WTC11 (cell line): ENCODE measurements at regions not wholly inside any gene's neighbourhood (a gene's known extent, or its start where the extent isn't known, plus 50 kb on each side); places are given as distances from the start of the nearest gene placed in this dataset.

Experiments
- ATAC-seq: fragments of 200-7000 bp; cut with Tn5 transposase; 2 replicates; pipeline ENCODE4 v1.10.0; 2021; ENCODE audit warnings: mild to moderate bottlenecking, moderate library complexity
- CTCF ChIA-PET: fragments of 300-600 bp; sonication (Branson Sonifier 250); formaldehyde crosslinking; loops from one replicate; lab custom pipeline; 2021; ENCODE audit warnings: antibody characterized with exemption; lab: Charles Lee
- POLR2A ChIA-PET: fragments of 350-600 bp; sonication (Branson Sonifier 250); formaldehyde crosslinking; loops from one replicate; lab custom pipeline; 2021; ENCODE audit warnings: antibody characterized with exemption; lab: Charles Lee
- DNase-seq: peaks from one replicate; pipeline ENCODE4 v3.0.0; 2021; ENCODE audit warnings: low spot score
- H3K27ac Mint-ChIP-seq: 2 replicates; pipeline ENCODE4 v1.8.0; 2021; ENCODE audit warnings: mixed read lengths
- H3K27me3 Mint-ChIP-seq: 2 replicates; pipeline ENCODE4 v1.8.0; 2021; ENCODE audit warnings: low read depth, mild to moderate bottlenecking, moderate library complexity, mixed read lengths
- H3K36me3 Mint-ChIP-seq: 2 replicates; pipeline ENCODE4 v1.8.0; 2021; ENCODE audit warnings: mixed read lengths
- H3K4me1 Mint-ChIP-seq: 2 replicates; pipeline ENCODE4 v1.8.0; 2022; ENCODE audit warnings: mixed read lengths
- H3K4me3 Mint-ChIP-seq: 2 replicates; pipeline ENCODE4 v1.8.0; 2021; ENCODE audit warnings: mild to moderate bottlenecking, moderate library complexity, mixed read lengths
- H3K9me3 Mint-ChIP-seq: 2 replicates; pipeline ENCODE4 v1.8.0; 2021; ENCODE audit warnings: mixed read lengths
- ATF1 ChIP-seq: sonication (generic); formaldehyde crosslinking; IDR thresholded peaks from 2 replicates; pipeline ENCODE4 v1.8.1; 2023; ENCODE audit warnings: mild to moderate bottlenecking, moderate library complexity, missing genetic modification reagents
- ATF3 ChIP-seq: sonication (generic); formaldehyde crosslinking; conservative IDR thresholded peaks from 2 replicates; pipeline ENCODE4 v1.8.1; 2022; ENCODE audit warnings: mild to moderate bottlenecking, missing genetic modification reagents
- E2F1 ChIP-seq: sonication (generic); formaldehyde crosslinking; IDR thresholded peaks from 2 replicates; pipeline ENCODE4 v1.8.0; 2022; ENCODE audit warnings: mild to moderate bottlenecking, missing genetic modification reagents
- ESRRA ChIP-seq: sonication (generic); formaldehyde crosslinking; IDR thresholded peaks from 2 replicates; pipeline ENCODE4 v1.8.1; 2022; ENCODE audit warnings: mild to moderate bottlenecking, missing genetic modification reagents, borderline replicate concordance
- NR1H2 ChIP-seq: sonication (generic); formaldehyde crosslinking; IDR thresholded peaks from 2 replicates; pipeline ENCODE4 v1.9.0; 2021; ENCODE audit warnings: mild to moderate bottlenecking, moderate library complexity, missing genetic modification reagents
- NR3C1 ChIP-seq: sonication (generic); formaldehyde crosslinking; conservative IDR thresholded peaks from 2 replicates; pipeline ENCODE4 v1.8.1; 2023; ENCODE audit warnings: low read depth, mild to moderate bottlenecking, missing genetic modification reagents
- OVOL2 ChIP-seq: fragments of 250-450 bp; sonication (Bioruptor Pico); IDR thresholded peaks from 2 replicates; pipeline ENCODE4 v1.9.0; 2021; ENCODE audit warnings: mild to moderate bottlenecking, borderline replicate concordance
- RORB ChIP-seq: fragments of 250-450 bp; sonication (Bioruptor Pico); IDR thresholded peaks from 2 replicates; pipeline ENCODE4 v1.9.0; 2021; ENCODE audit warnings: mild to moderate bottlenecking
- TP53 ChIP-seq: sonication (generic); formaldehyde crosslinking; IDR thresholded peaks from 2 replicates; pipeline ENCODE4 v1.8.1; 2023; ENCODE audit warnings: mild to moderate bottlenecking, missing genetic modification reagents
- ZNF317 ChIP-seq: sonication (generic); formaldehyde crosslinking; IDR thresholded peaks from 2 replicates; pipeline ENCODE4 v1.8.1; 2023; ENCODE audit warnings: low read depth, mild to moderate bottlenecking, moderate library complexity, missing genetic modification reagents, borderline replicate concordance
- TF ChIP-seq, protein P1 (sequence below): sonication (generic); formaldehyde crosslinking; IDR thresholded peaks from 2 replicates; pipeline ENCODE4 v1.8.0; 2022; ENCODE audit warnings: mild to moderate bottlenecking, missing genetic modification reagents
- TF ChIP-seq, protein P2 (sequence below): sonication (generic); formaldehyde crosslinking; IDR thresholded peaks from 2 replicates; pipeline ENCODE4 v1.8.0; 2022; ENCODE audit warnings: missing genetic modification reagents
- TF ChIP-seq, protein P3 (sequence below): fragments of 250-450 bp; sonication (Bioruptor Pico); IDR thresholded peaks from 2 replicates; pipeline ENCODE4 v1.9.0; 2021; ENCODE audit warnings: mild to moderate bottlenecking
- TF ChIP-seq, protein P4 (sequence below): sonication (generic); formaldehyde crosslinking; IDR thresholded peaks from 2 replicates; pipeline ENCODE4 v1.8.0; 2023; ENCODE audit warnings: missing genetic modification reagents
- TF ChIP-seq, protein P5 (sequence below): fragments of 250-450 bp; sonication (Bioruptor Pico); IDR thresholded peaks from 2 replicates; pipeline ENCODE4 v1.9.0; 2021; ENCODE audit warnings: mild to moderate bottlenecking
- TF ChIP-seq, protein P6 (sequence below): sonication (generic); formaldehyde crosslinking; IDR thresholded peaks from 2 replicates; pipeline ENCODE4 v1.8.1; 2023; ENCODE audit warnings: mild to moderate bottlenecking, missing genetic modification reagents, moderate library complexity
- TF ChIP-seq, protein P7 (sequence below): sonication (generic); formaldehyde crosslinking; IDR thresholded peaks from 2 replicates; pipeline ENCODE4 v1.8.1; 2023; ENCODE audit warnings: mild to moderate bottlenecking, moderate library complexity, missing genetic modification reagents
- TF ChIP-seq, protein P8 (sequence below): fragments of 250-450 bp; sonication (Bioruptor Pico); IDR thresholded peaks from 2 replicates; pipeline ENCODE4 v1.9.0; 2021; ENCODE audit warnings: mild to moderate bottlenecking, borderline replicate concordance

- TF ChIP-seq NR3C1 (no peak), TP53 (no peak), ATF1 (CRISPR knock-in tag) (no peak)
- TF ChIP-seq, protein P1, sequence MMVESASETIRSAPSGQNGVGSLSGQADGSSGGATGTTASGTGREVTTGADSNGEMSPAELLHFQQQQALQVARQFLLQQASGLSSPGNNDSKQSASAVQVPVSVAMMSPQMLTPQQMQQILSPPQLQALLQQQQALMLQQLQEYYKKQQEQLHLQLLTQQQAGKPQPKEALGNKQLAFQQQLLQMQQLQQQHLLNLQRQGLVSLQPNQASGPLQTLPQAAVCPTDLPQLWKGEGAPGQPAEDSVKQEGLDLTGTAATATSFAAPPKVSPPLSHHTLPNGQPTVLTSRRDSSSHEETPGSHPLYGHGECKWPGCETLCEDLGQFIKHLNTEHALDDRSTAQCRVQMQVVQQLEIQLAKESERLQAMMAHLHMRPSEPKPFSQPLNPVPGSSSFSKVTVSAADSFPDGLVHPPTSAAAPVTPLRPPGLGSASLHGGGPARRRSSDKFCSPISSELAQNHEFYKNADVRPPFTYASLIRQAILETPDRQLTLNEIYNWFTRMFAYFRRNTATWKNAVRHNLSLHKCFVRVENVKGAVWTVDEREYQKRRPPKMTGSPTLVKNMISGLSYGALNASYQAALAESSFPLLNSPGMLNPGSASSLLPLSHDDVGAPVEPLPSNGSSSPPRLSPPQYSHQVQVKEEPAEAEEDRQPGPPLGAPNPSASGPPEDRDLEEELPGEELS (CRISPR knock-in tag), result no peak
- TF ChIP-seq, protein P2, sequence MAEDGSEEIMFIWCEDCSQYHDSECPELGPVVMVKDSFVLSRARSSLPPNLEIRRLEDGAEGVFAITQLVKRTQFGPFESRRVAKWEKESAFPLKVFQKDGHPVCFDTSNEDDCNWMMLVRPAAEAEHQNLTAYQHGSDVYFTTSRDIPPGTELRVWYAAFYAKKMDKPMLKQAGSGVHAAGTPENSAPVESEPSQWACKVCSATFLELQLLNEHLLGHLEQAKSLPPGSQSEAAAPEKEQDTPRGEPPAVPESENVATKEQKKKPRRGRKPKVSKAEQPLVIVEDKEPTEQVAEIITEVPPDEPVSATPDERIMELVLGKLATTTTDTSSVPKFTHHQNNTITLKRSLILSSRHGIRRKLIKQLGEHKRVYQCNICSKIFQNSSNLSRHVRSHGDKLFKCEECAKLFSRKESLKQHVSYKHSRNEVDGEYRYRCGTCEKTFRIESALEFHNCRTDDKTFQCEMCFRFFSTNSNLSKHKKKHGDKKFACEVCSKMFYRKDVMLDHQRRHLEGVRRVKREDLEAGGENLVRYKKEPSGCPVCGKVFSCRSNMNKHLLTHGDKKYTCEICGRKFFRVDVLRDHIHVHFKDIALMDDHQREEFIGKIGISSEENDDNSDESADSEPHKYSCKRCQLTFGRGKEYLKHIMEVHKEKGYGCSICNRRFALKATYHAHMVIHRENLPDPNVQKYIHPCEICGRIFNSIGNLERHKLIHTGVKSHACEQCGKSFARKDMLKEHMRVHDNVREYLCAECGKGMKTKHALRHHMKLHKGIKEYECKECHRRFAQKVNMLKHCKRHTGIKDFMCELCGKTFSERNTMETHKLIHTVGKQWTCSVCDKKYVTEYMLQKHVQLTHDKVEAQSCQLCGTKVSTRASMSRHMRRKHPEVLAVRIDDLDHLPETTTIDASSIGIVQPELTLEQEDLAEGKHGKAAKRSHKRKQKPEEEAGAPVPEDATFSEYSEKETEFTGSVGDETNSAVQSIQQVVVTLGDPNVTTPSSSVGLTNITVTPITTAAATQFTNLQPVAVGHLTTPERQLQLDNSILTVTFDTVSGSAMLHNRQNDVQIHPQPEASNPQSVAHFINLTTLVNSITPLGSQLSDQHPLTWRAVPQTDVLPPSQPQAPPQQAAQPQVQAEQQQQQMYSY (CRISPR knock-in tag), result no peak
- TF ChIP-seq, protein P3, sequence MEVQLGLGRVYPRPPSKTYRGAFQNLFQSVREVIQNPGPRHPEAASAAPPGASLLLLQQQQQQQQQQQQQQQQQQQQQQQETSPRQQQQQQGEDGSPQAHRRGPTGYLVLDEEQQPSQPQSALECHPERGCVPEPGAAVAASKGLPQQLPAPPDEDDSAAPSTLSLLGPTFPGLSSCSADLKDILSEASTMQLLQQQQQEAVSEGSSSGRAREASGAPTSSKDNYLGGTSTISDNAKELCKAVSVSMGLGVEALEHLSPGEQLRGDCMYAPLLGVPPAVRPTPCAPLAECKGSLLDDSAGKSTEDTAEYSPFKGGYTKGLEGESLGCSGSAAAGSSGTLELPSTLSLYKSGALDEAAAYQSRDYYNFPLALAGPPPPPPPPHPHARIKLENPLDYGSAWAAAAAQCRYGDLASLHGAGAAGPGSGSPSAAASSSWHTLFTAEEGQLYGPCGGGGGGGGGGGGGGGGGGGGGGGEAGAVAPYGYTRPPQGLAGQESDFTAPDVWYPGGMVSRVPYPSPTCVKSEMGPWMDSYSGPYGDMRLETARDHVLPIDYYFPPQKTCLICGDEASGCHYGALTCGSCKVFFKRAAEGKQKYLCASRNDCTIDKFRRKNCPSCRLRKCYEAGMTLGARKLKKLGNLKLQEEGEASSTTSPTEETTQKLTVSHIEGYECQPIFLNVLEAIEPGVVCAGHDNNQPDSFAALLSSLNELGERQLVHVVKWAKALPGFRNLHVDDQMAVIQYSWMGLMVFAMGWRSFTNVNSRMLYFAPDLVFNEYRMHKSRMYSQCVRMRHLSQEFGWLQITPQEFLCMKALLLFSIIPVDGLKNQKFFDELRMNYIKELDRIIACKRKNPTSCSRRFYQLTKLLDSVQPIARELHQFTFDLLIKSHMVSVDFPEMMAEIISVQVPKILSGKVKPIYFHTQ (CRISPR knock-in tag), result no peak
- TF ChIP-seq, protein P4, sequence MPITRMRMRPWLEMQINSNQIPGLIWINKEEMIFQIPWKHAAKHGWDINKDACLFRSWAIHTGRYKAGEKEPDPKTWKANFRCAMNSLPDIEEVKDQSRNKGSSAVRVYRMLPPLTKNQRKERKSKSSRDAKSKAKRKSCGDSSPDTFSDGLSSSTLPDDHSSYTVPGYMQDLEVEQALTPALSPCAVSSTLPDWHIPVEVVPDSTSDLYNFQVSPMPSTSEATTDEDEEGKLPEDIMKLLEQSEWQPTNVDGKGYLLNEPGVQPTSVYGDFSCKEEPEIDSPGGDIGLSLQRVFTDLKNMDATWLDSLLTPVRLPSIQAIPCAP (CRISPR knock-in tag), result no peak
Measured at GRCh38 chr6:94454231-94454630, 1034.9 kb upstream of the EPHA7 start (continued).

DNA sequence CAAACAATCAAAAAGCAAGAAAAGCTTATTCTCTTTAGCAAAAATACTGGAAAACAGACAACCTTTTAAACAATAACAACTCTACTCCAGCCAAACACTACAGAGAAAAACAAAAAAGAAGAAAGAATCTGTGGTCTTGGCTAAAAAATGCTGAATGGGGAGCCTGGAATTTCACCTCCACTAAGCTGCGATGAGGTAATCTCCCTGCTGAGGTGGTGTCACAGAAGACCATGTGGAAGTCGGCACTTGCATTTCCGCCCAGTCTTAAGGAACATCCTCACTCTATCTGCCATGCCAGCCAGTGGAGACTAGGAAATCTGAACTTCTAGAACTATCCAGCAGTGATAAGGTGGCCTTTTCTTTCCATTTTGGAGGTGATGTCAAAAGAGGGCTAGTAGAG is 1026.8 kb upstream of the EPHA7 start:
- H3K4me3 Mint-ChIP-seq, result no peak overlapping the region
- CTCF ChIA-PET, result no interaction called here
- DNase-seq (no peak), ATAC-seq (no peak; the same call in none of the 2 replicates)
- H3K36me3 Mint-ChIP-seq, result peaks cover 9% of the 10 kb centered on the region
- H3K9me3 Mint-ChIP-seq, result peaks cover 19% of the 10 kb centered on the region
- POLR2A ChIA-PET, result no interaction called here
- no peaks in the 10 kb centered on the region for H3K27me3 Mint-ChIP-seq
- no peaks in the 10 kb centered on the region for H3K4me1 Mint-ChIP-seq
- no peak overlapping the region for H3K27ac Mint-ChIP-seq
- TF ChIP-seq, protein P5, sequence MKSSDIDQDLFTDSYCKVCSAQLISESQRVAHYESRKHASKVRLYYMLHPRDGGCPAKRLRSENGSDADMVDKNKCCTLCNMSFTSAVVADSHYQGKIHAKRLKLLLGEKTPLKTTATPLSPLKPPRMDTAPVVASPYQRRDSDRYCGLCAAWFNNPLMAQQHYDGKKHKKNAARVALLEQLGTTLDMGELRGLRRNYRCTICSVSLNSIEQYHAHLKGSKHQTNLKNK, result no peak
- TF ChIP-seq ESRRA (CRISPR knock-in tag), result no peak
- TF ChIP-seq, protein P6, sequence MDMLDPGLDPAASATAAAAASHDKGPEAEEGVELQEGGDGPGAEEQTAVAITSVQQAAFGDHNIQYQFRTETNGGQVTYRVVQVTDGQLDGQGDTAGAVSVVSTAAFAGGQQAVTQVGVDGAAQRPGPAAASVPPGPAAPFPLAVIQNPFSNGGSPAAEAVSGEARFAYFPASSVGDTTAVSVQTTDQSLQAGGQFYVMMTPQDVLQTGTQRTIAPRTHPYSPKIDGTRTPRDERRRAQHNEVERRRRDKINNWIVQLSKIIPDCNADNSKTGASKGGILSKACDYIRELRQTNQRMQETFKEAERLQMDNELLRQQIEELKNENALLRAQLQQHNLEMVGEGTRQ (CRISPR knock-in tag), result no peak
- TF ChIP-seq, protein P7, sequence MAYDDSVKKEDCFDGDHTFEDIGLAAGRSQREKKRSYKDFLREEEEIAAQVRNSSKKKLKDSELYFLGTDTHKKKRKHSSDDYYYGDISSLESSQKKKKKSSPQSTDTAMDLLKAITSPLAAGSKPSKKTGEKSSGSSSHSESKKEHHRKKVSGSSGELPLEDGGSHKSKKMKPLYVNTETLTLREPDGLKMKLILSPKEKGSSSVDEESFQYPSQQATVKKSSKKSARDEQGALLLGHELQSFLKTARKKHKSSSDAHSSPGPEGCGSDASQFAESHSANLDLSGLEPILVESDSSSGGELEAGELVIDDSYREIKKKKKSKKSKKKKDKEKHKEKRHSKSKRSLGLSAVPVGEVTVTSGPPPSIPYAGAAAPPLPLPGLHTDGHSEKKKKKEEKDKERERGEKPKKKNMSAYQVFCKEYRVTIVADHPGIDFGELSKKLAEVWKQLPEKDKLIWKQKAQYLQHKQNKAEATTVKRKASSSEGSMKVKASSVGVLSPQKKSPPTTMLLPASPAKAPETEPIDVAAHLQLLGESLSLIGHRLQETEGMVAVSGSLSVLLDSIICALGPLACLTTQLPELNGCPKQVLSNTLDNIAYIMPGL (CRISPR knock-in tag), result no peak
- no peak for TF ChIP-seq E2F1
- TF ChIP-seq ATF3 (CRISPR knock-in tag), result no peak
- TF ChIP-seq, protein P8, sequence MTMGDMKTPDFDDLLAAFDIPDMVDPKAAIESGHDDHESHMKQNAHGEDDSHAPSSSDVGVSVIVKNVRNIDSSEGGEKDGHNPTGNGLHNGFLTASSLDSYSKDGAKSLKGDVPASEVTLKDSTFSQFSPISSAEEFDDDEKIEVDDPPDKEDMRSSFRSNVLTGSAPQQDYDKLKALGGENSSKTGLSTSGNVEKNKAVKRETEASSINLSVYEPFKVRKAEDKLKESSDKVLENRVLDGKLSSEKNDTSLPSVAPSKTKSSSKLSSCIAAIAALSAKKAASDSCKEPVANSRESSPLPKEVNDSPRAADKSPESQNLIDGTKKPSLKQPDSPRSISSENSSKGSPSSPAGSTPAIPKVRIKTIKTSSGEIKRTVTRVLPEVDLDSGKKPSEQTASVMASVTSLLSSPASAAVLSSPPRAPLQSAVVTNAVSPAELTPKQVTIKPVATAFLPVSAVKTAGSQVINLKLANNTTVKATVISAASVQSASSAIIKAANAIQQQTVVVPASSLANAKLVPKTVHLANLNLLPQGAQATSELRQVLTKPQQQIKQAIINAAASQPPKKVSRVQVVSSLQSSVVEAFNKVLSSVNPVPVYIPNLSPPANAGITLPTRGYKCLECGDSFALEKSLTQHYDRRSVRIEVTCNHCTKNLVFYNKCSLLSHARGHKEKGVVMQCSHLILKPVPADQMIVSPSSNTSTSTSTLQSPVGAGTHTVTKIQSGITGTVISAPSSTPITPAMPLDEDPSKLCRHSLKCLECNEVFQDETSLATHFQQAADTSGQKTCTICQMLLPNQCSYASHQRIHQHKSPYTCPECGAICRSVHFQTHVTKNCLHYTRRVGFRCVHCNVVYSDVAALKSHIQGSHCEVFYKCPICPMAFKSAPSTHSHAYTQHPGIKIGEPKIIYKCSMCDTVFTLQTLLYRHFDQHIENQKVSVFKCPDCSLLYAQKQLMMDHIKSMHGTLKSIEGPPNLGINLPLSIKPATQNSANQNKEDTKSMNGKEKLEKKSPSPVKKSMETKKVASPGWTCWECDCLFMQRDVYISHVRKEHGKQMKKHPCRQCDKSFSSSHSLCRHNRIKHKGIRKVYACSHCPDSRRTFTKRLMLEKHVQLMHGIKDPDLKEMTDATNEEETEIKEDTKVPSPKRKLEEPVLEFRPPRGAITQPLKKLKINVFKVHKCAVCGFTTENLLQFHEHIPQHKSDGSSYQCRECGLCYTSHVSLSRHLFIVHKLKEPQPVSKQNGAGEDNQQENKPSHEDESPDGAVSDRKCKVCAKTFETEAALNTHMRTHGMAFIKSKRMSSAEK (CRISPR knock-in tag), result no peak
- no peak for TF ChIP-seq NR1H2
- no peak for TF ChIP-seq ZNF317
- TF ChIP-seq RORB (CRISPR knock-in tag), result no peak
- no peak for TF ChIP-seq OVOL2
